Endodermal cell (in vitro differentiated cells): ENCODE measurements at regions not wholly inside any gene's neighbourhood (a gene's known extent, or its start where the extent isn't known, plus 50 kb on each side); places are given as distances from the start of the nearest gene placed in this dataset.
"Not testable (repeated sequence)": the region's sequence is repeated elsewhere in the genome, so short reads cannot be mapped to it uniquely, and the experiment has no call there.

Experiments used
- DNase-seq: peaks from one replicate; pipeline ENCODE4 v3.0.0-alpha.2; 2017
- H3K27ac ChIP-seq: 2 replicates; pipeline ENCODE4 v1.5.1; 2013; ENCODE audit warnings: mild to moderate bottlenecking, low read depth, low read length, moderate library complexity
- H3K27me3 ChIP-seq: 2 replicates; pipeline ENCODE4 v1.6.1; 2013; ENCODE audit warnings: mild to moderate bottlenecking, low read length, moderate library complexity; ENCODE audit not compliant: insufficient read depth, control insufficient read depth, poor library complexity, severe bottlenecking
- H3K36me3 ChIP-seq: 2 replicates; pipeline ENCODE4 v1.7.0; 2013; ENCODE audit warnings: mild to moderate bottlenecking, low read length, moderate library complexity; ENCODE audit not compliant: control insufficient read depth, insufficient read depth
- H3K4me1 ChIP-seq: one replicate; pipeline ENCODE4 v1.7.0; 2013; ENCODE audit warnings: low read length; ENCODE audit not compliant: control insufficient read depth, insufficient read depth
- H3K4me3 ChIP-seq: 2 replicates; pipeline ENCODE4 v1.5.1; 2013; ENCODE audit warnings: mild to moderate bottlenecking, low read length, moderate library complexity
- H3K9ac ChIP-seq: 2 replicates; pipeline ENCODE4 v1.6.1; 2013; ENCODE audit warnings: mild to moderate bottlenecking, low read length, moderate library complexity; ENCODE audit not compliant: poor library complexity, severe bottlenecking; ENCODE audit errors: extremely low read depth
- H3K9me3 ChIP-seq: 2 replicates; pipeline ENCODE4 v1.6.1; 2013; ENCODE audit warnings: mild to moderate bottlenecking, low read length, moderate library complexity; ENCODE audit not compliant: control insufficient read depth
- H3K27ac Mint-ChIP-seq: 2 replicates; pipeline ENCODE4 v1.8.0; 2020; ENCODE audit warnings: mixed read lengths
- H3K27me3 Mint-ChIP-seq: 2 replicates; pipeline ENCODE4 v1.8.0; 2021; ENCODE audit warnings: mild to moderate bottlenecking, mixed read lengths; ENCODE audit not compliant: insufficient read depth
- H3K36me3 Mint-ChIP-seq: 2 replicates; pipeline ENCODE4 v1.8.0; 2020; ENCODE audit warnings: low read depth, mixed read lengths
- H3K4me1 Mint-ChIP-seq: 2 replicates; pipeline ENCODE4 v1.8.0; 2020; ENCODE audit warnings: mixed read lengths
- H3K4me3 Mint-ChIP-seq: 2 replicates; pipeline ENCODE4 v1.8.0; 2020; ENCODE audit warnings: mild to moderate bottlenecking, moderate library complexity, mixed read lengths
- H3K9me3 Mint-ChIP-seq: 2 replicates; pipeline ENCODE4 v1.8.0; 2020; ENCODE audit warnings: mild to moderate bottlenecking, mixed read lengths
- WGBS, 2 experiments: methylation state at CpG; one replicate each; pipeline versions ENCODE4 v1.1.5 to v1.1.7; 2013; ENCODE audit warnings: missing lambda C conversion rate in 2 of 2, mixed read lengths in 1 of 2; ENCODE audit not compliant: insufficient coverage in 1 of 2, insufficient read length in 1 of 2; 5-methylcytosine and 5-hydroxymethylcytosine counted together
- TF ChIP-seq, protein P1 (sequence below): fragments of 200-600 bp; sonication (generic); conservative IDR thresholded peaks from 2 replicates; pipeline ENCODE4 v1.5.0; 2021; ENCODE audit warnings: antibody characterized with exemption, mild to moderate bottlenecking

DNA sequence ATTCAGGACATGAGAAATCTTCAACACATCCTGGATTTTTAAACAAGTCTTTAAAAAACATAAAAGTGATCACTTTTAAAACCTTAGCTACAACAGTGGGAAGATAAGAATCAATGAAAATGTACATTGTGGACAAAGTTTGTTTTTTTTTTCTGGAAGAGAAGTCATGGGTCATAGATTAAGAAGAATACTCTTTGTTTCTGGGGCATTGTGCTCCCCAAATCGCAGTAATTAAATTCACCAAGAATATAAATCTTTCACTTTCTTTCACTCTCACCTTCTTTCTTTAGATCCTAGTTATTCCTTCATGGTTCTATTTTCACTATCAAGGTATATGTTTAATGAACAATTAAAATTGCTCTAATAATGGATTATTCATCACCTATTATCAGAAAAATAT is 132.6 kb upstream of the PGR start:
- no peak overlapping the region for H3K27ac ChIP-seq
- Mint-ChIP-seq H3K4me3 (no peak overlapping the region), H3K4me1 (no peaks in the 10 kb centered on the region), H3K36me3 (no peaks in the 10 kb centered on the region), H3K27me3 (no peaks in the 10 kb centered on the region), H3K27ac (no peak overlapping the region), H3K9me3 (no peaks in the 10 kb centered on the region)
- H3K4me3 ChIP-seq, result no peak overlapping the region
- DNase-seq, result no peak
- H3K4me1 ChIP-seq, result no peaks in the 10 kb centered on the region
- WGBS, 2 experiments, result 93% methylated on average over 1 of the region's 1 CpG; no CpG with 5 or more reads in 1 of the 2 experiments
- TF ChIP-seq, protein P1, sequence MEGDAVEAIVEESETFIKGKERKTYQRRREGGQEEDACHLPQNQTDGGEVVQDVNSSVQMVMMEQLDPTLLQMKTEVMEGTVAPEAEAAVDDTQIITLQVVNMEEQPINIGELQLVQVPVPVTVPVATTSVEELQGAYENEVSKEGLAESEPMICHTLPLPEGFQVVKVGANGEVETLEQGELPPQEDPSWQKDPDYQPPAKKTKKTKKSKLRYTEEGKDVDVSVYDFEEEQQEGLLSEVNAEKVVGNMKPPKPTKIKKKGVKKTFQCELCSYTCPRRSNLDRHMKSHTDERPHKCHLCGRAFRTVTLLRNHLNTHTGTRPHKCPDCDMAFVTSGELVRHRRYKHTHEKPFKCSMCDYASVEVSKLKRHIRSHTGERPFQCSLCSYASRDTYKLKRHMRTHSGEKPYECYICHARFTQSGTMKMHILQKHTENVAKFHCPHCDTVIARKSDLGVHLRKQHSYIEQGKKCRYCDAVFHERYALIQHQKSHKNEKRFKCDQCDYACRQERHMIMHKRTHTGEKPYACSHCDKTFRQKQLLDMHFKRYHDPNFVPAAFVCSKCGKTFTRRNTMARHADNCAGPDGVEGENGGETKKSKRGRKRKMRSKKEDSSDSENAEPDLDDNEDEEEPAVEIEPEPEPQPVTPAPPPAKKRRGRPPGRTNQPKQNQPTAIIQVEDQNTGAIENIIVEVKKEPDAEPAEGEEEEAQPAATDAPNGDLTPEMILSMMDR, result no peak
- no peaks in the 10 kb centered on the region for H3K36me3 ChIP-seq
- no peaks in the 10 kb centered on the region for H3K9me3 ChIP-seq
- H3K27me3 ChIP-seq, result no peaks in the 10 kb centered on the region
- no peak overlapping the region for H3K9ac ChIP-seq

DNA sequence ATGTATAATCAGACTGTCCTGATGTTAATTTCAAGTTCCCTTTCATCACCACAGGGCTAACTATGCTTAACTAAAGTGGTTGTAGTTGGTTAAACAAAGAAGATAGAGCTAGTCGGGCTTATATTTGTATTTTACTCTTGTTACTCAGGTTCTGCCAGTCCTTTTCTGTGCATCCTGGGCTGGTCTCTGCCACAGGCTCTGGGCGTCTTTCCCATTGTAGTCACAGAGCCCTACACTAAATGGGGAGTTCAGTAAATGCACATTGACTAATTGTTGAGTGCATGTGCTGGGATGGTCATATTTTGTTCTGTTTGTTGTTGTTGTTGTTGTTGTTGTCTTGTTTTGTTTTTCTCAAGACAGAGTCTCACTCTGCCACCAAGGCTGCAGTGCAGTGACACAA is 125.4 kb upstream of the PGR start:
- 75 to 100% methylated on average over 1 to 2 of the region's 2 CpGs for whole genome bisulfite sequencing, 2 experiments
- Mint-ChIP-seq H3K4me1 (no peaks in the 10 kb centered on the region), H3K27ac (no peak overlapping the region), H3K4me3 (no peak overlapping the region), H3K27me3 (no peaks in the 10 kb centered on the region), H3K36me3 (peaks cover 3% of the 10 kb centered on the region), H3K9me3 (peaks cover 10% of the 10 kb centered on the region)
- Histone ChIP-seq H3K4me1 (no peaks in the 10 kb centered on the region), H3K36me3 (no peaks in the 10 kb centered on the region), H3K9me3 (peaks cover 13% of the 10 kb centered on the region), H3K27ac (no peak overlapping the region), H3K4me3 (no peak overlapping the region), H3K27me3 (no peaks in the 10 kb centered on the region), H3K9ac (no peak overlapping the region)
- no peak for DNase-seq
- TF ChIP-seq, protein P1, result no peak

GRCh38 chr11:101254037-101254436 is 124.4 kb upstream of the PGR start:
- H3K4me1 ChIP-seq, result no peaks in the 10 kb centered on the region
- no peak overlapping the region for H3K27ac Mint-ChIP-seq
- no peaks in the 10 kb centered on the region for H3K4me1 Mint-ChIP-seq
- peaks cover 10% of the 10 kb centered on the region for H3K9me3 Mint-ChIP-seq
- peaks cover 13% of the 10 kb centered on the region for H3K9me3 ChIP-seq
- no peak overlapping the region for H3K9ac ChIP-seq
- no peaks in the 10 kb centered on the region for H3K27me3 ChIP-seq
- no peak overlapping the region for H3K4me3 ChIP-seq
- TF ChIP-seq, protein P1, result no peak
- H3K4me3 Mint-ChIP-seq, result no peak overlapping the region
- H3K27ac ChIP-seq, result no peak overlapping the region
- no peak for DNase-seq
- H3K27me3 Mint-ChIP-seq, result no peaks in the 10 kb centered on the region
- 80 to 87% methylated on average over 1 of the region's 1 CpG for WGBS, 2 experiments
- H3K36me3 Mint-ChIP-seq, result peaks cover 3% of the 10 kb centered on the region
- H3K36me3 ChIP-seq, result no peaks in the 10 kb centered on the region

GRCh38 chr11:101245635-101246034 is 116.0 kb upstream of the PGR start:
- not testable (repeated sequence) for H3K36me3 Mint-ChIP-seq, H3K9ac ChIP-seq, H3K4me3 ChIP-seq, H3K4me1 ChIP-seq, H3K4me1 Mint-ChIP-seq, H3K27ac Mint-ChIP-seq, H3K9me3 ChIP-seq, H3K27me3 ChIP-seq, H3K27me3 Mint-ChIP-seq, H3K4me3 Mint-ChIP-seq, DNase-seq, H3K36me3 ChIP-seq, H3K27ac ChIP-seq
- H3K9me3 Mint-ChIP-seq, result peaks cover 24% of the 10 kb centered on the region
- 80 to 89% methylated on average over 1 of the region's 1 CpG for WGBS, 2 experiments

DNA sequence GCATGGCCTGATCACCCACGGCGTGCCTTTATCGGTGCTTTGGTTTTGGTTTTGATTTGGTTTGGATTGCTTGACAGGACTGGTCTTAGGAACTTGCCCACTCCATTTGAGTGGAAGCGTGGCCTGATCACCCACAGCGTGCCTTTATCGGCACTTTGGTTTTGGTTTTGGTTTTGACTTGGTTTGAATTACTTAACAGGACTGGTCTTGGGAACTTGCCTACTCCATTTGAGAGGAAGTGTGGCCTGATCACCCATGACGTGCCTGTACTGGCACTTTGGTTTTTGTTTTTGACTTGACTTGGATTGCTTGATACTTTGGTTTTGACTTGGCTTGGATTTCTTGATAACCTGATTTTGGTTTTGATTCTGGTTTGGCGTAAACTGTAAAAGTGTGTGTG is 115.5 kb upstream of the PGR start:
- not testable (repeated sequence) for H3K4me3 ChIP-seq, H3K36me3 Mint-ChIP-seq, H3K27ac ChIP-seq, H3K27ac Mint-ChIP-seq, DNase-seq, H3K9ac ChIP-seq, H3K4me3 Mint-ChIP-seq, H3K4me1 ChIP-seq, H3K9me3 ChIP-seq, H3K4me1 Mint-ChIP-seq, H3K36me3 ChIP-seq, H3K27me3 ChIP-seq, H3K27me3 Mint-ChIP-seq
- peaks cover 29% of the 10 kb centered on the region for H3K9me3 Mint-ChIP-seq
- WGBS, 2 experiments, result 94 to 96% methylated on average over 5 to 8 of the region's 8 CpGs
